ENCODE measurements at regions not wholly inside any gene's neighbourhood (a gene's known extent, or its start where the extent isn't known, plus 50 kb on each side); places are given as distances from the start of the nearest gene placed in this dataset.

DNA sequence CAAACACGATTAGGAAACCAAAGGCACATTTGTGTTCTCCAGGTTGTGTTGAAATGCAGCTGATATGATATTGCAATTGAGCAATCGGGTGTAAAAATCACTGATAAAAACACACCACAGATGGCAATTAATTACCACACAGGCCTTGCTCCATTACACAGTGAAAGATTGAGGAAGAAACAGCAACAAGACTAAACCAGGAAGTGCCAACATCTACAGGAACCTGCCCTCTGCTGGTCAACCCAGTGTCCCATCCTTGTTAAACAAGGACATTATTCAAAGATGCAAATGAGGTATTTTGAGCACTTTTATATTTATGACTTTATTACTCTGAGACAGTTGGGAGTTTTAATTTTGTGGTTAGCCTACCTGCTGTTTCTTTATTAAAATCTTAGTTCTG, 765.6 kb upstream of the GHITM start:
- no peak for DNase-seq (ENCODE audit: extremely low spot score)
- H3K36me3 ChIP-seq, result no peaks in the 10 kb centered on the region
- intact Hi-C loops (cut with DNase I), result no loop called here
- no peaks in the 10 kb centered on the region for H3K27me3 ChIP-seq
- no peaks in the 10 kb centered on the region for H3K9me3 ChIP-seq
- H3K4me1 ChIP-seq, result no peaks in the 10 kb centered on the region
- TF ChIP-seq EP300 (IDR thresholded peaks at IDR 0.05) (no peak), POLR2A (IDR thresholded peaks at IDR 0.05; ENCODE audit: low read depth) (no peak), POLR2AphosphoS5 (IDR thresholded peaks at IDR 0.05) (no peak)
- TF ChIP-seq, protein P1, sequence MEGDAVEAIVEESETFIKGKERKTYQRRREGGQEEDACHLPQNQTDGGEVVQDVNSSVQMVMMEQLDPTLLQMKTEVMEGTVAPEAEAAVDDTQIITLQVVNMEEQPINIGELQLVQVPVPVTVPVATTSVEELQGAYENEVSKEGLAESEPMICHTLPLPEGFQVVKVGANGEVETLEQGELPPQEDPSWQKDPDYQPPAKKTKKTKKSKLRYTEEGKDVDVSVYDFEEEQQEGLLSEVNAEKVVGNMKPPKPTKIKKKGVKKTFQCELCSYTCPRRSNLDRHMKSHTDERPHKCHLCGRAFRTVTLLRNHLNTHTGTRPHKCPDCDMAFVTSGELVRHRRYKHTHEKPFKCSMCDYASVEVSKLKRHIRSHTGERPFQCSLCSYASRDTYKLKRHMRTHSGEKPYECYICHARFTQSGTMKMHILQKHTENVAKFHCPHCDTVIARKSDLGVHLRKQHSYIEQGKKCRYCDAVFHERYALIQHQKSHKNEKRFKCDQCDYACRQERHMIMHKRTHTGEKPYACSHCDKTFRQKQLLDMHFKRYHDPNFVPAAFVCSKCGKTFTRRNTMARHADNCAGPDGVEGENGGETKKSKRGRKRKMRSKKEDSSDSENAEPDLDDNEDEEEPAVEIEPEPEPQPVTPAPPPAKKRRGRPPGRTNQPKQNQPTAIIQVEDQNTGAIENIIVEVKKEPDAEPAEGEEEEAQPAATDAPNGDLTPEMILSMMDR (IDR thresholded peaks at IDR 0.05), result no peak
- no peak overlapping the region for H3K4me3 ChIP-seq
- 81% methylated on average over 2 of the region's 2 CpGs for WGBS
- H3K27ac ChIP-seq (replicated peaks in 1 of 4), result no peak overlapping the region

DNA sequence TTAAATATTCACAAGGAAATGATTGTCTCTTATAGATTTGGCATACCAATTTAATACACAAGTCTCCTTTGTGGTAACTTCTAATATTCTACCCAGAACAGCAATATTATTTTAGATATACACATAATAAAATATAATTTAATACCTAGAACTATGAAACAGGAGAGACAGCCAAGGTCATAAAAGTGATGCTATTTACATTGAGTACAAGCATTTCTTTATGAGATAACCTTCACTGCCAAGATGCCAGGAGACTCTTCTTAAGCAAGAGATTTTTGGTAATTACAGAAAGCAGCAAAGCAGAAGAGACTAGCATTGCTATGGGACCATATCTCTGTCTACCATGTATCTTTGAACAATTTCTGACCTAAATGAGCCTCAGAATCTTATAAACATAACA, 764.6 kb upstream of the GHITM start:
- no peak for DNase-seq (ENCODE audit: extremely low spot score)
- no peaks in the 10 kb centered on the region for H3K27me3 ChIP-seq
- H3K4me1 ChIP-seq, result no peaks in the 10 kb centered on the region
- intact Hi-C loops (cut with DNase I), result no loop called here
- TF ChIP-seq, protein P1 (IDR thresholded peaks at IDR 0.05), result no peak
- TF ChIP-seq POLR2A (IDR thresholded peaks at IDR 0.05; ENCODE audit: low read depth) (no peak), EP300 (IDR thresholded peaks at IDR 0.05) (no peak), POLR2AphosphoS5 (IDR thresholded peaks at IDR 0.05) (no peak)
- no peak overlapping the region for H3K27ac ChIP-seq (replicated peaks in 1 of 4)
- no peaks in the 10 kb centered on the region for H3K9me3 ChIP-seq
- no peak overlapping the region for H3K4me3 ChIP-seq
- H3K36me3 ChIP-seq, result no peaks in the 10 kb centered on the region

DNA sequence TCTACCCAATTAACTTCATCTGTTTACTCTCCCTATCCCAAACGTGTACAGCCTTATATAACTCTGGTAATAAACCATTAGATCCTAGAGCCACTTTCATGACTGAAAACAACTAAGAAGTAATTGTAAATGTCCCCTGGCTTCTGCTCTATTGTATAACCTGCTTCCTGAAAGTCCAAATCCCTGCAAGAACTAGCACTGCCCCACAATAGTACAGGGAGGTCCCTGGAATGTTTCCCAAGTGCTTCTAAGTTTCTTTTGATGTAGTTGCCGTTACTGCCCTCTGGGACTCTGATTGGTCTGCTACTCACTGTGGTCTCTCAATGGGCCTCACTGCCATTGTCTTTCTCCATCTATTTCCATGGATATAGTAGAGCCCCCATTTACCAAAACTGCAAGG, 764.0 kb upstream of the GHITM start:
- H3K27ac ChIP-seq (replicated peaks in 1 of 4), result no peak overlapping the region
- no peak overlapping the region for H3K4me3 ChIP-seq
- H3K4me1 ChIP-seq, result no peaks in the 10 kb centered on the region
- no peaks in the 10 kb centered on the region for H3K9me3 ChIP-seq
- no peak for DNase-seq (ENCODE audit: extremely low spot score)
- TF ChIP-seq POLR2A (IDR thresholded peaks at IDR 0.05; ENCODE audit: low read depth) (no peak), POLR2AphosphoS5 (IDR thresholded peaks at IDR 0.05) (no peak), EP300 (IDR thresholded peaks at IDR 0.05) (no peak)
- TF ChIP-seq, protein P1 (IDR thresholded peaks at IDR 0.05), result no peak
- H3K27me3 ChIP-seq, result no peaks in the 10 kb centered on the region
- no peaks in the 10 kb centered on the region for H3K36me3 ChIP-seq
- 36% methylated on average over 2 of the region's 2 CpGs for WGBS
- intact Hi-C loops (cut with DNase I), result no loop called here

DNA sequence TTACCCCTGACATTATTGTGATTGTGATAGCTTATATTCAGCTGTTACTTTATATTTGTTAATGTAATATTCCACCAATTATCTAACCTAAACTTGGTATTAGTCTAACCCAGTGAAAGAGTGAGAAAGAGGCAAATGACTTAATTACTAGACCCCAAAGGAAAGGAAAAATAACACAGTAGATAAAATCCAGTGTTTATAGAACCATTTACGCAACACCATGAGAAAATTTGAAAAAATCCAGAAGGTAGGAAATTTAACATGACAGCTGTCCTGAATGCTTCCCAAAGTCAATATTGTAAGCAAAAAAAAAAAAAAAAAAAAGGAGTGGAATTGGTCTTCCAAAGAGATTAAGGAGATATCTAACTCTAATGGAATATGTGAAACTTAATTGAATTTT, 741.5 kb upstream of the GHITM start:
- Histone ChIP-seq H3K4me3 (no peak overlapping the region), H3K27me3 (no peaks in the 10 kb centered on the region), H3K9me3 (no peaks in the 10 kb centered on the region), H3K4me1 (no peaks in the 10 kb centered on the region), H3K36me3 (no peaks in the 10 kb centered on the region), H3K27ac (replicated peaks in 1 of 4) (no peak overlapping the region)
- TF ChIP-seq EP300 (IDR thresholded peaks at IDR 0.05), result no peak
- TF ChIP-seq POLR2AphosphoS5 (IDR thresholded peaks at IDR 0.05), result no peak
- TF ChIP-seq POLR2A (IDR thresholded peaks at IDR 0.05; ENCODE audit: low read depth), result no peak
- TF ChIP-seq, protein P1 (IDR thresholded peaks at IDR 0.05), result no peak
- 95% methylated on average over 1 of the region's 1 CpG for WGBS
- no peak for DNase-seq (ENCODE audit: extremely low spot score)
- intact Hi-C loops (cut with DNase I), result no loop called here

DNA sequence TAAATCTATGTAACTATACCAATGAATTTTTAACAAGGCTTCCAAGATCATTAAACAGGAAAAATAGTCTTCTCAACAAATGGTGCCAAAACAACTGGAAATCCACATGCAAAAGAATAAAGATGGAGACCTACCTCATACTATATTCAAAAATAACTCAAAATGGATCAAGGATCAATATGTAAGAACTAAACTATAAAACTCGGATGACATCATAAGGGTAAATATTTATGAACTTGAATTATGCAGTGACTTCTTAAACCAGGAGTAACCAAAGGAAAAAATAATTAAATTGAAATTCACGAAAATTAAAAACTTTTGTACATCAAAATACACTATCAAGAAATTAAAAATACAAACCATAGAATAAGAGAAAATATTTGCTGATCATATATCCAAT, 728.7 kb upstream of the GHITM start:
- H3K27me3 ChIP-seq, result no peaks in the 10 kb centered on the region
- H3K4me1 ChIP-seq, result no peaks in the 10 kb centered on the region
- 84% methylated on average over 2 of the region's 2 CpGs for WGBS
- intact Hi-C loops (cut with DNase I), result no loop called here
- H3K27ac ChIP-seq (replicated peaks in 1 of 4), result no peak overlapping the region
- H3K36me3 ChIP-seq, result no peaks in the 10 kb centered on the region
- DNase-seq (ENCODE audit: extremely low spot score), result no peak
- H3K9me3 ChIP-seq, result no peaks in the 10 kb centered on the region
- TF ChIP-seq POLR2A (IDR thresholded peaks at IDR 0.05; ENCODE audit: low read depth) (no peak), EP300 (IDR thresholded peaks at IDR 0.05) (no peak), POLR2AphosphoS5 (IDR thresholded peaks at IDR 0.05) (no peak)
- TF ChIP-seq, protein P1 (IDR thresholded peaks at IDR 0.05), result no peak
- H3K4me3 ChIP-seq, result no peak overlapping the region
